Vagina (tissue), 2 donors: ENCODE measurements at regions not wholly inside any gene's neighbourhood (a gene's known extent, or its start where the extent isn't known, plus 50 kb on each side); places are given as distances from the start of the nearest gene placed in this dataset.
"Not testable (repeated sequence)": the region's sequence is repeated elsewhere in the genome, so short reads cannot be mapped to it uniquely, and the experiment has no call there.

Experiments
- DNase-seq, 2 donors: peaks; one replicate each; pipeline ENCODE4 v3.0.0-alpha.2; 2017; ENCODE audit errors: extremely low spot score in 2 of 2
- H3K27ac ChIP-seq: fragments of 200-600 bp; sonication (generic); one replicate; pipeline ENCODE4 v1.5.1; 2019
- H3K27me3 ChIP-seq: fragments of 200-600 bp; sonication (generic); one replicate; pipeline ENCODE4 v1.5.1; 2019
- H3K36me3 ChIP-seq, 2 donors: fragments of 200-600 bp; sonication (generic); one replicate each; pipeline ENCODE4 v1.5.1; 2017 to 2019
- H3K4me1 ChIP-seq: fragments of 200-600 bp; sonication (generic); one replicate; pipeline ENCODE4 v1.5.1; 2019
- H3K4me3 ChIP-seq, 2 donors: fragments of 200-600 bp; sonication (generic); 1 replicate in 1 of 2; 2 replicates in 1 of 2; pipeline ENCODE4 v1.5.1; 2016 to 2019
- H3K9me3 ChIP-seq: fragments of 200-600 bp; sonication (generic); one replicate; pipeline ENCODE4 v1.5.1; 2019
- CTCF ChIP-seq, 3 experiments: fragments of 450-650 bp in 2 of 3; fragments of 200-600 bp in 1 of 3; sonication (generic) in 1 of 3; IDR thresholded peaks; one replicate each; pipeline ENCODE4 v1.5.1; 2017 to 2019; ENCODE audit warnings: antibody characterized with exemption in 3 of 3, mild to moderate bottlenecking in 2 of 3, moderate library complexity in 2 of 3
- POLR2A ChIP-seq, 2 donors: fragments of 450-650 bp; IDR thresholded peaks; one replicate each; pipeline ENCODE4 v1.6.1; 2017; ENCODE audit warnings: antibody characterized with exemption in 2 of 2, mild to moderate bottlenecking in 2 of 2, moderate library complexity in 2 of 2
- POLR2AphosphoS5 ChIP-seq, 2 donors: sonication (generic); formaldehyde crosslinking; IDR thresholded peaks; one replicate each; pipeline ENCODE4 v1.9.0; 2017; ENCODE audit warnings: antibody characterized with exemption in 2 of 2, mild to moderate bottlenecking in 2 of 2, low read depth in 1 of 2; ENCODE audit not compliant: insufficient read depth in 1 of 2
- intact Hi-C: fragments of 100-400 bp; cut with DNase I; formaldehyde crosslinking; loops from one replicate; pipeline ENCODE4 v1.15.1; 2023

- no peaks in the 10 kb centered on the region for H3K27me3 ChIP-seq
- intact Hi-C loops = no loop called here
- no peak overlapping the region for H3K4me3 ChIP-seq
- no peaks in the 10 kb centered on the region for H3K36me3 ChIP-seq
- H3K27ac ChIP-seq = no peak overlapping the region
- H3K4me1 ChIP-seq = no peaks in the 10 kb centered on the region
- TF ChIP-seq CTCF (IDR thresholded peaks at IDR 0.05) (no peak), POLR2A (IDR thresholded peaks at IDR 0.05) (no peak), POLR2AphosphoS5 (IDR thresholded peaks at IDR 0.05; ENCODE audit: insufficient read depth in 1 of 2, low read depth in 1 of 2) (no peak)
- H3K9me3 ChIP-seq = no peaks in the 10 kb centered on the region
- no peak for DNase-seq
Observed at GRCh38 chr20:20791664-20792568, 79.5 kb upstream of the RALGAPA2 start.

- Histone ChIP-seq H3K27me3 (no peaks in the 10 kb centered on the region), H3K4me1 (no peaks in the 10 kb centered on the region), H3K4me3 (no peak overlapping the region), H3K36me3 (no peaks in the 10 kb centered on the region), H3K27ac (no peak overlapping the region), H3K9me3 (no peaks in the 10 kb centered on the region)
- no peak for DNase-seq
- TF ChIP-seq POLR2A (IDR thresholded peaks at IDR 0.05) (no peak), POLR2AphosphoS5 (IDR thresholded peaks at IDR 0.05; ENCODE audit: insufficient read depth in 1 of 2, low read depth in 1 of 2) (no peak), CTCF (IDR thresholded peaks at IDR 0.05) (no peak)
- intact Hi-C loops = no loop called here
Observed at GRCh38 chr20:20788308-20788707, 75.9 kb upstream of the RALGAPA2 start.

GRCh38 chr20:20786428-20786827 is 74.0 kb upstream of the RALGAPA2 start:
- Histone ChIP-seq H3K27me3 (no peaks in the 10 kb centered on the region), H3K4me3 (no peak overlapping the region), H3K9me3 (no peaks in the 10 kb centered on the region), H3K4me1 (peaks cover 6% of the 10 kb centered on the region), H3K27ac (no peak overlapping the region), H3K36me3 (no peaks in the 10 kb centered on the region)
- no peak for DNase-seq
- intact Hi-C loops = no loop called here
- TF ChIP-seq POLR2A (IDR thresholded peaks at IDR 0.05) (no peak), POLR2AphosphoS5 (IDR thresholded peaks at IDR 0.05; ENCODE audit: insufficient read depth in 1 of 2, low read depth in 1 of 2) (no peak), CTCF (IDR thresholded peaks at IDR 0.05) (no peak)

- H3K4me3 ChIP-seq = no peak overlapping the region
- no peaks in the 10 kb centered on the region for H3K9me3 ChIP-seq
- H3K36me3 ChIP-seq = no peaks in the 10 kb centered on the region
- no peak for TF ChIP-seq POLR2AphosphoS5 (IDR thresholded peaks at IDR 0.05; ENCODE audit: insufficient read depth in 1 of 2, low read depth in 1 of 2)
- no peak for TF ChIP-seq POLR2A (IDR thresholded peaks at IDR 0.05)
- TF ChIP-seq CTCF (IDR thresholded peaks at IDR 0.05) = no peak
- no peak for DNase-seq
- no peaks in the 10 kb centered on the region for H3K27me3 ChIP-seq
- no peak overlapping the region for H3K27ac ChIP-seq
- H3K4me1 ChIP-seq = peaks cover 16% of the 10 kb centered on the region
- intact Hi-C loops = no loop called here
Observed at GRCh38 chr20:20785226-20785625, 72.8 kb upstream of the RALGAPA2 start.

- H3K36me3 ChIP-seq, H3K4me3 ChIP-seq, H3K27me3 ChIP-seq, H3K27ac ChIP-seq, DNase-seq, intact Hi-C loops, H3K9me3 ChIP-seq: not testable (repeated sequence)
- peaks cover 18% of the 10 kb centered on the region for H3K4me1 ChIP-seq
Observed at GRCh38 chr20:20784450-20784849, 72.0 kb upstream of the RALGAPA2 start.
